ENCODE measurements at regions not wholly inside any gene's neighbourhood (a gene's known extent, or its start where the extent isn't known, plus 50 kb on each side); places are given as distances from the start of the nearest gene placed in this dataset.
"Not testable (repeated sequence)": the region's sequence is repeated elsewhere in the genome, so short reads cannot be mapped to it uniquely, and the experiment has no call there.

GRCh38 chr22:47356511-47357011 is 594.1 kb downstream of the TBC1D22A start:
- no peak for DNase-seq

- no peak for DNase-seq
Measured at GRCh38 chr22:47355776-47356510, 593.5 kb downstream of the TBC1D22A start.

GRCh38 chr22:47355388-47355725 is 592.9 kb downstream of the TBC1D22A start:
- DNase-seq: no peak

- no peak for DNase-seq
Measured at GRCh38 chr22:47354668-47355387, 592.4 kb downstream of the TBC1D22A start.

- no peak for DNase-seq
Measured at GRCh38 chr22:47352920-47353700, 590.7 kb downstream of the TBC1D22A start.

- no peak for DNase-seq
Measured at GRCh38 chr22:47351836-47352579, 589.6 kb downstream of the TBC1D22A start.

- not testable (repeated sequence) for DNase-seq
Measured at GRCh38 chr22:47346287-47346686, 583.8 kb downstream of the TBC1D22A start.

- no peak for DNase-seq
Measured at GRCh38 chr22:47345025-47345424, 582.6 kb downstream of the TBC1D22A start.

- no peak for DNase-seq
Measured at GRCh38 chr22:47344414-47344813, 582.0 kb downstream of the TBC1D22A start.

GRCh38 chr22:47343611-47344010 is 581.2 kb downstream of the TBC1D22A start:
- no peak for DNase-seq

- no peak for DNase-seq
Measured at GRCh38 chr22:47342446-47342845, 580.0 kb downstream of the TBC1D22A start.

GRCh38 chr22:47341464-47341863 is 579.0 kb downstream of the TBC1D22A start:
- no peak for DNase-seq

- DNase-seq: no peak
Measured at GRCh38 chr22:47340851-47341436, 578.5 kb downstream of the TBC1D22A start.

- no peak for DNase-seq
Measured at GRCh38 chr22:47337161-47337621, 574.7 kb downstream of the TBC1D22A start.

- DNase-seq: no peak
Measured at GRCh38 chr22:47335958-47336357, 573.5 kb downstream of the TBC1D22A start.

- DNase-seq: no peak
Measured at GRCh38 chr22:47335460-47335859, 573.0 kb downstream of the TBC1D22A start.

GRCh38 chr22:47334601-47335000 is 572.2 kb downstream of the TBC1D22A start:
- DNase-seq: no peak

- DNase-seq: no peak
Measured at GRCh38 chr22:47333625-47334024, 571.2 kb downstream of the TBC1D22A start.

- DNase-seq: no peak
Measured at GRCh38 chr22:47332246-47332980, 570.0 kb downstream of the TBC1D22A start.

GRCh38 chr22:47331750-47332149 is 569.3 kb downstream of the TBC1D22A start:
- no peak for DNase-seq

All from NCI-H2107 (cell line).